ENCODE measurements at regions not wholly inside any gene's neighbourhood (a gene's known extent, or its start where the extent isn't known, plus 50 kb on each side); places are given as distances from the start of the nearest gene placed in this dataset.

DNA sequence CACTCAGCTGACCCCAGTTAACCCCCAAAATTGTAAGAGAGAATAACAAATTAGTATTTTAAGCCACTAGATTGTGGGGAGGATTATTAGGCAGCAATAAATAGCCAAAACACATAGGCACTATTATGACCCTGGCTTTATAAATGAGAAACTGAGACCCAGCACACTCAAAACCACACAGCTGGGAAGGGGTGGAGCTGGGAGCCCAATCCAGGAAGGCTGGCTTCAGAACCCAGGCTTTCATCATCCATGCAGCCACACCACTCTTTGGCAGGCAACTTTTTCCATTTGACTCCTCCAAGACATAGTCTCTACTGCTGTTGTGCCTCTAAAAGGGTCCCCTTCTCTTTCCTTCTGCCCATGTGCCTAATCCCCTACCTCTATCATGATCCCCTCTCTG, 253.8 kb downstream of the DHX15 start:
- TF ChIP-seq, protein P1, sequence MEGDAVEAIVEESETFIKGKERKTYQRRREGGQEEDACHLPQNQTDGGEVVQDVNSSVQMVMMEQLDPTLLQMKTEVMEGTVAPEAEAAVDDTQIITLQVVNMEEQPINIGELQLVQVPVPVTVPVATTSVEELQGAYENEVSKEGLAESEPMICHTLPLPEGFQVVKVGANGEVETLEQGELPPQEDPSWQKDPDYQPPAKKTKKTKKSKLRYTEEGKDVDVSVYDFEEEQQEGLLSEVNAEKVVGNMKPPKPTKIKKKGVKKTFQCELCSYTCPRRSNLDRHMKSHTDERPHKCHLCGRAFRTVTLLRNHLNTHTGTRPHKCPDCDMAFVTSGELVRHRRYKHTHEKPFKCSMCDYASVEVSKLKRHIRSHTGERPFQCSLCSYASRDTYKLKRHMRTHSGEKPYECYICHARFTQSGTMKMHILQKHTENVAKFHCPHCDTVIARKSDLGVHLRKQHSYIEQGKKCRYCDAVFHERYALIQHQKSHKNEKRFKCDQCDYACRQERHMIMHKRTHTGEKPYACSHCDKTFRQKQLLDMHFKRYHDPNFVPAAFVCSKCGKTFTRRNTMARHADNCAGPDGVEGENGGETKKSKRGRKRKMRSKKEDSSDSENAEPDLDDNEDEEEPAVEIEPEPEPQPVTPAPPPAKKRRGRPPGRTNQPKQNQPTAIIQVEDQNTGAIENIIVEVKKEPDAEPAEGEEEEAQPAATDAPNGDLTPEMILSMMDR (IDR thresholded peaks at IDR 0.05; ENCODE audit: insufficient read depth, low read length) = no peak
- TF ChIP-seq, protein P2, sequence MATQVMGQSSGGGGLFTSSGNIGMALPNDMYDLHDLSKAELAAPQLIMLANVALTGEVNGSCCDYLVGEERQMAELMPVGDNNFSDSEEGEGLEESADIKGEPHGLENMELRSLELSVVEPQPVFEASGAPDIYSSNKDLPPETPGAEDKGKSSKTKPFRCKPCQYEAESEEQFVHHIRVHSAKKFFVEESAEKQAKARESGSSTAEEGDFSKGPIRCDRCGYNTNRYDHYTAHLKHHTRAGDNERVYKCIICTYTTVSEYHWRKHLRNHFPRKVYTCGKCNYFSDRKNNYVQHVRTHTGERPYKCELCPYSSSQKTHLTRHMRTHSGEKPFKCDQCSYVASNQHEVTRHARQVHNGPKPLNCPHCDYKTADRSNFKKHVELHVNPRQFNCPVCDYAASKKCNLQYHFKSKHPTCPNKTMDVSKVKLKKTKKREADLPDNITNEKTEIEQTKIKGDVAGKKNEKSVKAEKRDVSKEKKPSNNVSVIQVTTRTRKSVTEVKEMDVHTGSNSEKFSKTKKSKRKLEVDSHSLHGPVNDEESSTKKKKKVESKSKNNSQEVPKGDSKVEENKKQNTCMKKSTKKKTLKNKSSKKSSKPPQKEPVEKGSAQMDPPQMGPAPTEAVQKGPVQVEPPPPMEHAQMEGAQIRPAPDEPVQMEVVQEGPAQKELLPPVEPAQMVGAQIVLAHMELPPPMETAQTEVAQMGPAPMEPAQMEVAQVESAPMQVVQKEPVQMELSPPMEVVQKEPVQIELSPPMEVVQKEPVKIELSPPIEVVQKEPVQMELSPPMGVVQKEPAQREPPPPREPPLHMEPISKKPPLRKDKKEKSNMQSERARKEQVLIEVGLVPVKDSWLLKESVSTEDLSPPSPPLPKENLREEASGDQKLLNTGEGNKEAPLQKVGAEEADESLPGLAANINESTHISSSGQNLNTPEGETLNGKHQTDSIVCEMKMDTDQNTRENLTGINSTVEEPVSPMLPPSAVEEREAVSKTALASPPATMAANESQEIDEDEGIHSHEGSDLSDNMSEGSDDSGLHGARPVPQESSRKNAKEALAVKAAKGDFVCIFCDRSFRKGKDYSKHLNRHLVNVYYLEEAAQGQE (IDR thresholded peaks at IDR 0.05; ENCODE audit: insufficient replicate concordance, low read depth) = no peak
- TF ChIP-seq POLR2AphosphoS5 (IDR thresholded peaks at IDR 0.05; ENCODE audit: low read depth) (no peak), GABPA (IDR thresholded peaks at IDR 0.05; ENCODE audit: low read depth) (no peak), SPI1 (IDR thresholded peaks at IDR 0.05; ENCODE audit: borderline replicate concordance, low read depth) (no peak)

Data from HL-60 (cell line).